NCI-H1105 treated with DMSO at 0.1 percent for 48 hours (cell line): ENCODE measurements at regions not wholly inside any gene's neighbourhood (a gene's known extent, or its start where the extent isn't known, plus 50 kb on each side); places are given as distances from the start of the nearest gene placed in this dataset.

Source experiments
- DNase-seq: peaks from one replicate; lab custom pipeline; 2025; lab: John Stamatoyannopoulos, UW

DNA sequence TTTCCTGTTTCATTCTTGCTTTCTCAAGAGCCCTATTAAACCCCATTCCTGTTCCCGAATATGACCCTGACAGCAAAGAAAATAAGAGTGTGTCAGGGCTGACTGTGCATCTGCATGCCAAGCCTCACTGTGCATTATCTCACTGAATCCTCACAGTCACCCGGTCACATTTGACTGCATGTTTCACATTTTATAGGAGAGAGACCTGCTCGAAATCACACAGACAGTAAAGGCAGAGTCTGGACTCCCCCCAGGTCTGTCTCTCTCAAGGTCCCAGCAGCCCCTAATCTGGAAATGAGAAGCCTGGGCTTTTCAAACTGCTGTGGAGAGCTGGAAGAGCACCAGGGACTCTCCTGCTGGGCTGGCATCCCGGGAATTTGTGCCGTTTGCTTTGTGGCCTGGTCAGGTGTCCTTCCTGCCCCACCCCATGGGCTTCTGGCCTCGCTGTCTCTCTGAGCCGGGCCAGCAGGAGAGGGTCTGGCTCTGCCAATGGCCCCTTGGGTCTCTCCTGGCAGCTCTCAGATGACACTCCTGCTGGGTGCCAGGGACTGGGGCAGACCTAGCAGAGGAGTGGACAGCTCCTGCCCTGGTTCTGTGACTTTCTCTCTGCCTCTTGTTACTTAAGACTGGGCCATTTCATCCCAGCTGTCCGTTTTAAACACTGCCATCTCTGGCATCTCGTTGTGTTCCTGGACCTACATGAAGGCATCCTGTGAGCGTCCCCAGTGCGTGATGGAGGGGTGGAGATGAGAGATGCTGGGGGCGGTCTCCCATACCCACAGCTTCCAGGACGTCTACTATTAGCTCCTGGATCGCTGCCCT, 173.6 kb downstream of the ARHGAP12 start:
- no peak for DNase-seq

DNA sequence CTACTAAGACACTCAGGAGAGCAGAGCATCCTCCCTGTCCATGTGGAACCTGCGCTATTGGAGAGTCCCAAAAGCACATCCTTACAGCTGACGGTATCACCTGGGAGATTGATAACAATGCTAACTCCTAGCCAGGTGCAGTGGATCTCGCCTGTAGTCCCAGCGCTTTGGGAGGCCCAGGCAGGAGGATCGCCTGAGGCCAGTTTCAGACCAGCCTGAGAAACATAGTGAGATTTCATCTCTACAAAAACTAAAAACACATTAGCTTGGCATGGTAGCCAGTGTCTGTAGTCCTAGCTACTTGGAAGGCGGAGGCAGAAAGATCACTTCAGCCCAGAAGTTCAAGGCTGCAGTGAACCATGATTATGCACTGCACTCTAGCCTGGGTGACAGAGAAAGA, 174.9 kb downstream of the ARHGAP12 start:
- no peak for DNase-seq

DNA sequence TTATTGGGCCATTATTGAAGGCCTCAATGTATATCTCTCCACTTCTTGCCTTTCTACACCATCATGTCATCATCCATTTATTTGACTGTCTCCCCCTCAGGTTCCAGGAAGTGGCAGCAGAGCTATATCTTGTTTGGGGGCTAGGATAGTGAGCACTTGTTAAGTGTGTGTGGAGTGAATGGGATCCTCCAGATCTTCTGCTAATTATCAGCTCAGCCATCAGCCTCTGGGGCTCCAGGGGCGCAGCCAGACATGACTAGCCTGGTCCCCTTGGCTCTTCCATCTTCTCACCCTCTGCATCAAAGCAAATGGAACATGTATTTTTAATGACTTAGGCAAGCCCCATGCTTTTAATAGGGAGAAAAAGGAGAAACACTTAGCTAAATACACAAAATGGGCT, 176.5 kb downstream of the ARHGAP12 start:
- no peak for DNase-seq

DNA sequence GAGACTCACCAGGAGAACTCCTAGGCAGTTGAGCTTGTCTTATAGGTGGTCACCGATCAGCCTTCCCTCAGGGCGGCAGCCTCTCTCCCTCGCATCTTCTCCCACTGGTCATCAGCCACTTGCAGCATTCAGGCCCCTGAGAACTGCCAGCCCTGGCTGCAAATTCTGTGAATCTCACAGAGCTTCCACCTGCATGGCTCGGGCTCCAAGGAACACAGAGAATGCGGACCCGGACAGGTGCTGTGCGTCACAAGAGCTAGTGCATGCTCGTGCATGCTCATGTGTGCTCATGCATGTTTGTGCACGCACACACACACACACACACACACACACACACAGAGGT, 176.9 kb downstream of the ARHGAP12 start:
- DNase-seq = no peak

DNA sequence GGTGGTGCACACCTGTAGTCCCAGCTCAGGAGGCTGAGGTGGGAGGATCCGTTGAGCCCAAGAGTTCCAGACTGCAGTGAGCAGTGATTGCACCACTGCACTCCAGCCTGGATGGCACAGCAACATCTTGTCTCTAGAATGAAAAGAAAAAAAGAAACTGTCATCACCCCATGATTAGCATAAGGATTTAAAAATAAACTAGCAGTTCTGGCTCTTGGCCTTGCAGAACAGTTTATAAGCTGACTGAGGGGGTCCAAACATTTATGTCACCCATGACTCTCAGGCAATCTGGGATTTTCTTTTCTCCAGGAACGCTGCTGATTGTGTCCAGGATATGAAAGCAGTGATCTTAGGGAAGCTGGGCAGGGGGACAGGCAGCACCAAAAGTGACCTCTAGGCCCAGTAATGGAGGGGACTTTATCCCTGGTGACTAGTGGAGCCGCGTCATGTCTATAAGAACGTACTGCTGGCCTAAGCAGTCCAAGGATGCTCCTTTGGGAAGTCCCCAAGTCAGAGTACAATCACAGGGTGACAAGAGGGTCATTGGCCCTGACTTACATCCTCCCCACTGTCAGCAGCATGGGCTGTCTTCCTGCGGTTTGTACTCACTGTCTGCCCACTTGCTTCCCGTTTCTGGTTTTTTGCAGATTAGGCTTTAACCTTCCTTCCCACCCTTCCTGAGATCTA, 177.4 kb downstream of the ARHGAP12 start:
- no peak for DNase-seq

- peak; percentile 86 for DNase-seq
These were observed 178.4 kb downstream of the ARHGAP12 start for GRCh38 chr10:31749981-31750840.

GRCh38 chr10:31749301-31749700, 179.3 kb downstream of the ARHGAP12 start:
- DNase-seq = peak; percentile 76

GRCh38 chr10:31745612-31746376, 182.8 kb downstream of the ARHGAP12 start:
- no peak for DNase-seq

- no peak for DNase-seq
These were observed 184.6 kb downstream of the ARHGAP12 start for GRCh38 chr10:31744025-31744424.

DNA sequence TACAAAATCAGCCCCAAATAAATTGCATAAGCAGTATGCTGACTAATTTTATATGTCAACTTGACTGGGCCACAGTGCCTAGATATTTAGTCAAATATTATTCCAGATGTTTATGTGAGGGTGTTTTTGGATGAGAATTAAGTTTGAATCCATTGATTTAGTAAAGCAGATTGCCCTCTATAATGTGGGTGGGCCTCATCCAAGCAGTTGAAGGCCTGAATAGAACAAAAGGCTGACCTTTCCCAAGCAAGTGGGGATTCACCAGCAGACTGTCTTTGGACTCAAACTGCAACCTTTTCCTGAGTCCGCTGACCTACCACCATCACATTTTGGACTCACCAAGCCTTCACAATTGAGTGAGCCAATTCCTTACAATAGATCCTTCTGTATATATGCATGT, 186.4 kb downstream of the ARHGAP12 start:
- DNase-seq = no peak

DNA sequence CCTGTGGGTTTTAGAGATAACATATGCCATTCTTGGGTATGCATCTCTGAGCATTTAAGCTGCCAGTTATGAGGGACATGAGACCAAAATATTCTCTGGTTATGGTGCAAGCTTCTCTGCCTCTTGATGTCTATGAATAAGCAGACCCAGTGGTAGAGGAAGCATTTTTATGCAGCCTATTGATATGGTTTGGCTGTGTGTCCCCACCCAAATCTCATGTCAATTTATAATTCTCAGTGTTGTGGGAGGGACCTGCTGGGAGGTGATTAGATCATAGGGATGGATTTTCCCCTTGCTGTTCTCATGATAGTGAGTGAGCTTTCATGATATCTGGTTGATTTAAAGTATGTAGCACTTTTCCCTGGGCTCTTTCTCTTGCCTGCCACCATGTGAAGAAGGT, 187.2 kb downstream of the ARHGAP12 start:
- DNase-seq = no peak

GRCh38 chr10:31739711-31740110, 188.9 kb downstream of the ARHGAP12 start:
- DNase-seq = no peak

DNA sequence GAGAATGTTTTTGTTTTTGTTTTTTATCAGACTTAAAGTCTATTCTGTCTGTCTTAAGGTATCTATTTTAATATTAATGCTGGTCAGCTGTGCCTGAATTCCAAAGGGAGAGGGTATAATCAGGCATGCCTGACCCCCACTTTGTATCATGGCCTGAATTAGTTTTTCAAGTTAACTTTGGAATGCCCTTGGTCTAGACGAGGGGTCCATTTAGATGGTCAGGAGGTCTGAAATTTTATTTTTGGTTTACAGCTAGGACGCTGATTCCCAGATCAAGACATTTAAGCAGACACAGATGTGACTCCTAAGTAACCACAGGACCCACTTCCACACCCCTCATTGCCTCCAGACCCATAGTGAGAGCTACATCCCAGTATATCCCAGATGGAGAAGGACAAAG, 189.5 kb downstream of the ARHGAP12 start:
- no peak for DNase-seq

GRCh38 chr10:31731711-31732110, 196.9 kb downstream of the ARHGAP12 start:
- DNase-seq = no peak

DNA sequence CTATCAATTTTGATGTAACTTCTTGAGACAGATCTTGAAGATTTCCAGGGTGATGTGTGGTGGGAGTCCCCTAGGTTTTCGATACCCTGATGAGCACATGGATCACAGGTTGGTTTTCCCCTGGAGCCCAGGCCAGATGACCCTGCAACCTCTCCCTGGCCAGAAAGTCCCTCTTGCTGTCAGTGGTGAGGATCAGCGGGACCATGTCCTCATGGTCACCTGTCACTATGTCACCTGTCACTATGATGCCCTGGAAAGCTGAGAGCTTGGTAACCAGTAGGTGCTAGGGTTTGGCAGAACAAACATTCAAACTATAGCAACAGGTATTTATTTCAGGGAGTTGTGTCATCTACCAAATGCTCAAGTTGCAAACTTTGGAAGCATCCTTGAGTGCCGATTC, 197.9 kb downstream of the ARHGAP12 start:
- no peak for DNase-seq

DNA sequence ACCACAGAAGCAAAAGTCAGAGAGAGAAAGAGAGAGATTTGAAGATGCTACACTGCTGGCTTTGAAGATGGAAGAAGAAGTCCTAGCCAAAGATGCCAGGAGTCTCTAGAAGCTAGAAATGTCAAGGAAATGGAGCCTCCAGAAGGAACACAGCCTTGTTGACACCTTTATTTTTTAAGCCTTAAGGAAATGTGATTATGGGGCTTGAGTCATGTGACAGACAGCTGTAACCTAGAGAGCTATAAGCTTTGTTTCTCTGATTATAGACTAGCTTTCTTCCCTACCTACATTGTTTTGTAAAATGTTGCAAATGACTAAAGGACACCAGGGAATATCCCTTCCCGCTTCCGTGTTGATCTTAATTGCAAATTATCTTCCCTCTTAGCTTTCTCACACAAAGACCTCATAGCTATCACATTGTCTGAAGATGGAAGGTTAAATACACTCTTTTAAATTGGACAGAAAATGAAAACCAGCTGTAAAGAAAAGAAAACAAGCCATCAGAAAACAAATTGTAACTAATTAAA, 199.9 kb downstream of the ARHGAP12 start:
- DNase-seq = no peak

- DNase-seq = no peak
These were observed 203.2 kb downstream of the ARHGAP12 start for GRCh38 chr10:31725436-31725835.

DNA sequence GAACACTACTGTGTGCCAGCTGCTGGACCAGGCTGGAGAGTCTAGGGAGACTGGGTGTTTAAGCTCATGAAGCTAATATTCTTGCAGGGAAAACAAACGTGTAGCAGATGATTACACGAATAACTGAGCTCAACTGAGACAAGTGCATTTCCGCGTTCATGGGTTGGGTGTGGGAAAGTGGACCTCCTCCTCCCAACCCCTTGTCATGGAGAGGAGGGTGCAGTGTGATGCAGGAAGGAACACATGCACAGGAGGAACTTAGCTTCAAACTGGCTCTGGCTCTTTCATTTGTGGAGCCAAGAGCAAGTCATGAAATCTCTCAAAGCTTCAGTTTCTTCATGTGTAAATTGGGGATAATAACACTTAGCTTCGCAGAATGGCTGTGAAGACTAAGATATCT, 204.3 kb downstream of the ARHGAP12 start:
- DNase-seq = no peak

DNA sequence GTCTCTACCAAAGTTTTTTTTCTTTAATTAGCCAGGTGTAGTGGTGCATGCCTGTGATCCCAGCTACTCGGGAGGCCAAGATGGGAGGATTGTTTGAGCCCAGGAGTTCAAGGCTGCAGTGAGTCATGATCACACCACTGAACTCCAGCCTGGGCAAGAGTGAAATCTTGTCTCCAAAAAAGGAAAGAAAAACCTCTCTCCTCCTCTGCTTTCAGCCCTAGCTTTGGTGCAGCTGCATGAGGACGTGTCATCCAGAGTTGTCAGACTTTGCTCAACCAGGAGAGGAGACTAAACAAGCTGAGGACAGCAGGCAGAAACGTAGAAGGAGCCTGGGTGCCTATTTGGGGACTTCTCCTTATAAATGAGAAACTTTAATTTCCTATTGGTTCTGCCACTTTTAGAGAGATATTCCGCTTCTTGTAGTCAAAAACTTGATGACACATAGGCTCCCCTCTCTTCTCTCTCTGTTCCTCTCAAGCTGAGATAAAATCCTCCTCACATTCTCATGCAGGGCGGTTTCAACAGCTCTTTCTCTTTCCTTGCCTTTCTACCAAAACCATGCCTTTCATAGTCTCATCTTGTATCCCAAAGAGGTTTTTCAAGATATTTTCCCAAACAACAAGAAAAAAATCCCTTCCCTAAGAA, 205.4 kb downstream of the ARHGAP12 start:
- DNase-seq = no peak

- DNase-seq = no peak
These were observed 207.5 kb downstream of the ARHGAP12 start for GRCh38 chr10:31721096-31721495.

- DNase-seq = no peak
These were observed 208.1 kb downstream of the ARHGAP12 start for GRCh38 chr10:31720546-31720945.
